ENCODE measurements at regions not wholly inside any gene's neighbourhood (a gene's known extent, or its start where the extent isn't known, plus 50 kb on each side); places are given as distances from the start of the nearest gene placed in this dataset.

GRCh38 chr16:48879223-48880122 is 269.5 kb upstream of the N4BP1 start:
- no peak for DNase-seq

- DNase-seq, result no peak
These were observed 268.0 kb upstream of the N4BP1 start for GRCh38 chr16:48877946-48878345.

GRCh38 chr16:48870141-48870540 is 260.2 kb upstream of the N4BP1 start:
- no peak for DNase-seq

- DNase-seq, result no peak
These were observed 255.5 kb upstream of the N4BP1 start for GRCh38 chr16:48865520-48865919.

GRCh38 chr16:48864055-48864454 is 254.1 kb upstream of the N4BP1 start:
- DNase-seq, result no peak

- DNase-seq, result no peak
These were observed 252.1 kb upstream of the N4BP1 start for GRCh38 chr16:48862087-48862532.

- DNase-seq, result no peak
These were observed 250.4 kb upstream of the N4BP1 start for GRCh38 chr16:48860341-48860740.

GRCh38 chr16:48852951-48853350 is 243.0 kb upstream of the N4BP1 start:
- DNase-seq, result no peak

- no peak for DNase-seq
These were observed 242.5 kb upstream of the N4BP1 start for GRCh38 chr16:48852458-48852857.

GRCh38 chr16:48850097-48850770 is 240.3 kb upstream of the N4BP1 start:
- no peak for DNase-seq

GRCh38 chr16:48846277-48846676 is 236.3 kb upstream of the N4BP1 start:
- DNase-seq, result no peak

GRCh38 chr16:48845261-48845660 is 235.3 kb upstream of the N4BP1 start:
- DNase-seq, result no peak

- no peak for DNase-seq
These were observed 228.4 kb upstream of the N4BP1 start for GRCh38 chr16:48838349-48838748.

GRCh38 chr16:48836636-48837035 is 226.7 kb upstream of the N4BP1 start:
- DNase-seq, result no peak

GRCh38 chr16:48836067-48836466 is 226.1 kb upstream of the N4BP1 start:
- DNase-seq, result no peak

- no peak for DNase-seq
These were observed 224.6 kb upstream of the N4BP1 start for GRCh38 chr16:48834576-48834975.

- DNase-seq, result no peak
These were observed 223.5 kb upstream of the N4BP1 start for GRCh38 chr16:48833461-48833860.

- no peak for DNase-seq
These were observed 221.2 kb upstream of the N4BP1 start for GRCh38 chr16:48831076-48831722.

GRCh38 chr16:48829336-48830310 is 219.6 kb upstream of the N4BP1 start:
- no peak for DNase-seq

GRCh38 chr16:48824271-48824670 is 214.3 kb upstream of the N4BP1 start:
- DNase-seq, result no peak

GRCh38 chr16:48822431-48822830 is 212.5 kb upstream of the N4BP1 start:
- no peak for DNase-seq

GRCh38 chr16:48820379-48820778 is 210.4 kb upstream of the N4BP1 start:
- DNase-seq, result no peak

Data from midbrain (tissue), 1 donor.